ENCODE measurements at regions not wholly inside any gene's neighbourhood (a gene's known extent, or its start where the extent isn't known, plus 50 kb on each side); places are given as distances from the start of the nearest gene placed in this dataset.
A peak's percentile ranks its signal among the peaks of the same experiment; 100 is the strongest.

GRCh38 chr13:44283600-44283999 lies 90.0 kb upstream of the SERP2 start:
- no peaks in the 10 kb centered on the region for H3K4me1 ChIP-seq (ENCODE audit: control insufficient read depth in 1 of 2, insufficient read depth in 1 of 2, low read depth in 1 of 2, low read length in 1 of 2)
- no peak overlapping the region for H3K27ac ChIP-seq
- no peaks in the 10 kb centered on the region for H3K9me3 ChIP-seq
- no peaks in the 10 kb centered on the region for H3K27me3 ChIP-seq
- no peak overlapping the region for H3K4me3 ChIP-seq (ENCODE audit: low read depth in 1 of 2, low read length in 1 of 2)
- TF ChIP-seq, protein P1, sequence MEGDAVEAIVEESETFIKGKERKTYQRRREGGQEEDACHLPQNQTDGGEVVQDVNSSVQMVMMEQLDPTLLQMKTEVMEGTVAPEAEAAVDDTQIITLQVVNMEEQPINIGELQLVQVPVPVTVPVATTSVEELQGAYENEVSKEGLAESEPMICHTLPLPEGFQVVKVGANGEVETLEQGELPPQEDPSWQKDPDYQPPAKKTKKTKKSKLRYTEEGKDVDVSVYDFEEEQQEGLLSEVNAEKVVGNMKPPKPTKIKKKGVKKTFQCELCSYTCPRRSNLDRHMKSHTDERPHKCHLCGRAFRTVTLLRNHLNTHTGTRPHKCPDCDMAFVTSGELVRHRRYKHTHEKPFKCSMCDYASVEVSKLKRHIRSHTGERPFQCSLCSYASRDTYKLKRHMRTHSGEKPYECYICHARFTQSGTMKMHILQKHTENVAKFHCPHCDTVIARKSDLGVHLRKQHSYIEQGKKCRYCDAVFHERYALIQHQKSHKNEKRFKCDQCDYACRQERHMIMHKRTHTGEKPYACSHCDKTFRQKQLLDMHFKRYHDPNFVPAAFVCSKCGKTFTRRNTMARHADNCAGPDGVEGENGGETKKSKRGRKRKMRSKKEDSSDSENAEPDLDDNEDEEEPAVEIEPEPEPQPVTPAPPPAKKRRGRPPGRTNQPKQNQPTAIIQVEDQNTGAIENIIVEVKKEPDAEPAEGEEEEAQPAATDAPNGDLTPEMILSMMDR (IDR thresholded peaks at IDR 0.05), result no peak
- H3K36me3 ChIP-seq, result no peaks in the 10 kb centered on the region

DNA sequence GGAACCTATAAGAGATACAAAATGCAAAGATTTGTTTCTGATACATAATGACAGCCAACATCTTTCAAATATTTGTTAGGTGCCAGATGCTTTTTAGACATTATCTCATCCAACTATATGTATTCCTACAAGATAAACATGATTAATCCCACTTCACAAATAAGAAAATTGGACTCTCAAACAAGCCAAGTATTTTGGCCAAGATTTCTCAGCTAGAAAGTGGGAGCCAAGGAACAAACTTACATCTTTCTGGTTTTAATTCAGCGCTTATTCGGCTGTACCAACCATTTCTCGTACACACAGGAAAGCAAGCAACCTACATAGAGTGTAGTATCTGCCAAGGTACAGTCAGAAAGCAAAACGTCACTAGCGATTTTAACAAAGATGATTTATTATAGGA lies 85.7 kb upstream of the SERP2 start:
- no peaks in the 10 kb centered on the region for H3K9me3 ChIP-seq
- H3K4me3 ChIP-seq (ENCODE audit: low read depth in 1 of 2, low read length in 1 of 2), result no peak overlapping the region
- no peaks in the 10 kb centered on the region for H3K27me3 ChIP-seq
- no peak overlapping the region for H3K27ac ChIP-seq
- TF ChIP-seq, protein P1 (IDR thresholded peaks at IDR 0.05), result no peak
- peaks cover 41 to 42% of the 10 kb centered on the region in 2 experiments for H3K4me1 ChIP-seq (ENCODE audit: control insufficient read depth in 1 of 2, insufficient read depth in 1 of 2, low read depth in 1 of 2, low read length in 1 of 2)
- no peaks in the 10 kb centered on the region for H3K36me3 ChIP-seq

DNA sequence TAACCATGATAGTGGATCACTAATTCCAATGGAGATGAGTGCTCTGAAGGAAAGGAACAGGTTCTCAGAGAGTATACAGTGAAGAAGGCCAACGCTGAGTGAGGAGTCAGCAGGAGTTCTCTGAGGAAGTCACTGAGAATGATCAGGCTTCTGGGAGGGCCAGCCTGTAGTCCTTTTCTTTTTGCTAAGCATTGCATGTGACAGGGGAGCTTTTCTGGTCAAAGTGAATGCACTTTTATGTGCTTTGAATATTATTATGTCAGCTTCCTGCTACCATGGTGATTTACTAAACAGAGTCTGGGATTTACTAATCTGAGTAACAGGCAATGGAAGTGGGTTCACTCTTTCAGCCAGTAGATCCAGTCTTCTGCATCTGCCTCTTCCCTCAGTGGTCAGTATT lies 81.1 kb upstream of the SERP2 start:
- Histone ChIP-seq H3K27ac (peak overlapping the region; percentile 62), H3K9me3 (no peaks in the 10 kb centered on the region), H3K4me1 (ENCODE audit: control insufficient read depth in 1 of 2, insufficient read depth in 1 of 2, low read depth in 1 of 2, low read length in 1 of 2) (peaks cover 71 to 74% of the 10 kb centered on the region in 2 experiments), H3K36me3 (no peaks in the 10 kb centered on the region), H3K27me3 (no peaks in the 10 kb centered on the region), H3K4me3 (ENCODE audit: low read depth in 1 of 2, low read length in 1 of 2) (no peak overlapping the region)
- TF ChIP-seq, protein P1 (IDR thresholded peaks at IDR 0.05), result no peak

DNA sequence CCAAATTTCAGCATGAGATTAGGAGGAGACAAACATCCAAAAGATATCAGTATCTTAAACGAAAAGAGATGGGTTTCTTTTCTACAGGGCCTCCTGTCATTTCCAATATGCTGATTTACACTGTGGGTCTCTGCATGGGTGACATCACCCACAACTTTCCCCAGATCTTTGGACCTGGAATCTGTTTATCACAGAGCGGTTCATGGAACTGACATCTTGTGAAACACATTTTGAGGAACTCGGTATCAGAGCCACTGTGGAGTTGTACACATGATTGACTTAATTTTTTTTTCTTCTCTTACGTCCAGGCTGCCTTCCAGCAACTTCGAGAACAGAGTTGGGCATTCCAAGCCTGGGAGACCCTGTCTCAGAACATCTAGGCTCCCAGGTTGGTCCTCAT lies 80.2 kb upstream of the SERP2 start:
- TF ChIP-seq, protein P1 (IDR thresholded peaks at IDR 0.05), result no peak
- Histone ChIP-seq H3K27me3 (no peaks in the 10 kb centered on the region), H3K4me3 (ENCODE audit: low read depth in 1 of 2, low read length in 1 of 2) (no peak overlapping the region), H3K27ac (peak overlapping the region; percentile 62), H3K36me3 (no peaks in the 10 kb centered on the region), H3K4me1 (ENCODE audit: control insufficient read depth in 1 of 2, insufficient read depth in 1 of 2, low read depth in 1 of 2, low read length in 1 of 2) (peaks cover 71 to 74% of the 10 kb centered on the region in 2 experiments), H3K9me3 (no peaks in the 10 kb centered on the region)

GRCh38 chr13:44293908-44294735 lies 79.5 kb upstream of the SERP2 start:
- Histone ChIP-seq H3K27ac (peak overlapping the region; percentile 62), H3K27me3 (no peaks in the 10 kb centered on the region), H3K9me3 (no peaks in the 10 kb centered on the region), H3K36me3 (no peaks in the 10 kb centered on the region), H3K4me3 (ENCODE audit: low read depth in 1 of 2, low read length in 1 of 2) (no peak overlapping the region), H3K4me1 (ENCODE audit: control insufficient read depth in 1 of 2, insufficient read depth in 1 of 2, low read depth in 1 of 2, low read length in 1 of 2) (peaks cover 68 to 69% of the 10 kb centered on the region in 2 experiments)
- TF ChIP-seq, protein P1 (IDR thresholded peaks at IDR 0.05), result no peak

Measured in neutrophil (primary cell).